ENCODE measurements at regions not wholly inside any gene's neighbourhood (a gene's known extent, or its start where the extent isn't known, plus 50 kb on each side); places are given as distances from the start of the nearest gene placed in this dataset.

GRCh38 chr15:93190238-93190637, 101.2 kb upstream of the RGMA start:
- H3K36me3 ChIP-seq (ENCODE audit: low read depth) = no peaks in the 10 kb centered on the region
- H3K9me3 ChIP-seq (ENCODE audit: severe bottlenecking) = no peaks in the 10 kb centered on the region
- ATAC-seq (ENCODE audit: low read depth) (no peak), DNase-seq (ENCODE audit: low spot score) (no peak)
- no peak overlapping the region for H3K4me3 ChIP-seq (ENCODE audit: severe bottlenecking)
- no peak overlapping the region for H3K27ac ChIP-seq (ENCODE audit: poor library complexity, severe bottlenecking)
- peaks cover 45% of the 10 kb centered on the region for H3K27me3 ChIP-seq (ENCODE audit: insufficient read depth, poor library complexity, severe bottlenecking)
- TF ChIP-seq CTCF (IDR thresholded peaks at IDR 0.05; ENCODE audit: poor library complexity, severe bottlenecking) = no peak
- no peaks in the 10 kb centered on the region for H3K4me1 ChIP-seq (ENCODE audit: insufficient read depth, poor library complexity, severe bottlenecking)

- ATAC-seq (ENCODE audit: low read depth) = no peak
- no peak for DNase-seq (ENCODE audit: low spot score)
- TF ChIP-seq CTCF (IDR thresholded peaks at IDR 0.05; ENCODE audit: poor library complexity, severe bottlenecking) = no peak
- Histone ChIP-seq H3K9me3 (ENCODE audit: severe bottlenecking) (no peaks in the 10 kb centered on the region), H3K27me3 (ENCODE audit: insufficient read depth, poor library complexity, severe bottlenecking) (peaks cover 45% of the 10 kb centered on the region), H3K4me1 (ENCODE audit: insufficient read depth, poor library complexity, severe bottlenecking) (no peaks in the 10 kb centered on the region), H3K36me3 (ENCODE audit: low read depth) (no peaks in the 10 kb centered on the region), H3K4me3 (ENCODE audit: severe bottlenecking) (no peak overlapping the region), H3K27ac (ENCODE audit: poor library complexity, severe bottlenecking) (no peak overlapping the region)
These were observed 100.5 kb upstream of the RGMA start for GRCh38 chr15:93189561-93189960.

GRCh38 chr15:93188236-93188635, 99.2 kb upstream of the RGMA start:
- no peak for TF ChIP-seq CTCF (IDR thresholded peaks at IDR 0.05; ENCODE audit: poor library complexity, severe bottlenecking)
- DNase-seq (ENCODE audit: low spot score) = no peak
- Histone ChIP-seq H3K9me3 (ENCODE audit: severe bottlenecking) (no peaks in the 10 kb centered on the region), H3K36me3 (ENCODE audit: low read depth) (no peaks in the 10 kb centered on the region), H3K27ac (ENCODE audit: poor library complexity, severe bottlenecking) (no peak overlapping the region), H3K27me3 (ENCODE audit: insufficient read depth, poor library complexity, severe bottlenecking) (peaks cover 42% of the 10 kb centered on the region), H3K4me3 (ENCODE audit: severe bottlenecking) (no peak overlapping the region), H3K4me1 (ENCODE audit: insufficient read depth, poor library complexity, severe bottlenecking) (no peaks in the 10 kb centered on the region)
- ATAC-seq (ENCODE audit: low read depth) = no peak

- no peaks in the 10 kb centered on the region for H3K4me1 ChIP-seq (ENCODE audit: insufficient read depth, poor library complexity, severe bottlenecking)
- DNase-seq (ENCODE audit: low spot score) (no peak), ATAC-seq (ENCODE audit: low read depth) (no peak)
- H3K9me3 ChIP-seq (ENCODE audit: severe bottlenecking) = no peaks in the 10 kb centered on the region
- H3K36me3 ChIP-seq (ENCODE audit: low read depth) = no peaks in the 10 kb centered on the region
- H3K27ac ChIP-seq (ENCODE audit: poor library complexity, severe bottlenecking) = no peak overlapping the region
- peaks cover 28% of the 10 kb centered on the region for H3K27me3 ChIP-seq (ENCODE audit: insufficient read depth, poor library complexity, severe bottlenecking)
- H3K4me3 ChIP-seq (ENCODE audit: severe bottlenecking) = no peak overlapping the region
- no peak for TF ChIP-seq CTCF (IDR thresholded peaks at IDR 0.05; ENCODE audit: poor library complexity, severe bottlenecking)
These were observed 96.8 kb upstream of the RGMA start for GRCh38 chr15:93185796-93186195.

GRCh38 chr15:93182703-93183205, 93.7 kb upstream of the RGMA start:
- Histone ChIP-seq H3K36me3 (ENCODE audit: low read depth) (no peaks in the 10 kb centered on the region), H3K27ac (ENCODE audit: poor library complexity, severe bottlenecking) (no peak overlapping the region), H3K9me3 (ENCODE audit: severe bottlenecking) (no peaks in the 10 kb centered on the region), H3K4me3 (ENCODE audit: severe bottlenecking) (no peak overlapping the region), H3K27me3 (ENCODE audit: insufficient read depth, poor library complexity, severe bottlenecking) (peaks cover 18% of the 10 kb centered on the region), H3K4me1 (ENCODE audit: insufficient read depth, poor library complexity, severe bottlenecking) (peaks cover 3% of the 10 kb centered on the region)
- ATAC-seq (ENCODE audit: low read depth) (no peak), DNase-seq (ENCODE audit: low spot score) (no peak)
- no peak for TF ChIP-seq CTCF (IDR thresholded peaks at IDR 0.05; ENCODE audit: poor library complexity, severe bottlenecking)

All from RWPE2 (cell line).